Calu3 (cell line): ENCODE measurements at regions not wholly inside any gene's neighbourhood (a gene's known extent, or its start where the extent isn't known, plus 50 kb on each side); places are given as distances from the start of the nearest gene placed in this dataset.

Experiments used
- BruUV-seq: library from RNA; stranded (reverse); fragments of 400-500 nt; replicated peaks from 2 replicates; lab custom pipeline; 2021; lab: Mats Ljungman, UMichigan
- CTCF ChIA-PET: fragments of 300-600 bp; sonication (Branson Sonifier 250); formaldehyde crosslinking; loops from one replicate; lab custom pipeline; 2022; ENCODE audit warnings: antibody characterized with exemption; lab: Charles Lee
- DNase-seq: peaks from one replicate; pipeline ENCODE4 v3.0.0; 2022
- H3K27ac Mint-ChIP-seq: one replicate; pipeline ENCODE4 v1.8.0; 2022; ENCODE audit warnings: mixed read lengths; ENCODE audit not compliant: unreplicated experiment
- H3K27me3 Mint-ChIP-seq: one replicate; pipeline ENCODE4 v1.8.0; 2022; ENCODE audit warnings: mixed read lengths; ENCODE audit not compliant: unreplicated experiment
- H3K36me3 Mint-ChIP-seq: one replicate; pipeline ENCODE4 v1.8.0; 2022; ENCODE audit warnings: mild to moderate bottlenecking, moderate library complexity, mixed read lengths; ENCODE audit not compliant: insufficient read depth, unreplicated experiment
- H3K4me1 Mint-ChIP-seq: one replicate; pipeline ENCODE4 v1.8.0; 2022; ENCODE audit warnings: mild to moderate bottlenecking, low read depth, mixed read lengths; ENCODE audit not compliant: unreplicated experiment
- H3K4me3 Mint-ChIP-seq: one replicate; pipeline ENCODE4 v1.8.0; 2022; ENCODE audit warnings: mild to moderate bottlenecking, low read depth, moderate library complexity, mixed read lengths; ENCODE audit not compliant: unreplicated experiment
- H3K9me3 Mint-ChIP-seq: one replicate; pipeline ENCODE4 v1.8.0; 2022; ENCODE audit warnings: low read depth, mixed read lengths; ENCODE audit not compliant: unreplicated experiment
- intact Hi-C: fragments of 100-400 bp; cut with micrococcal nuclease; formaldehyde crosslinking; loops from one replicate; pipeline ENCODE4 v1.10.0; 2022; ENCODE audit not compliant: unreplicated experiment
- TF ChIP-seq, protein P1 (sequence below): fragments of 200-600 bp; IDR thresholded peaks from one replicate; pipeline ENCODE4 v1.8.0; 2022; ENCODE audit warnings: antibody characterized with exemption; ENCODE audit not compliant: unreplicated experiment

DNA sequence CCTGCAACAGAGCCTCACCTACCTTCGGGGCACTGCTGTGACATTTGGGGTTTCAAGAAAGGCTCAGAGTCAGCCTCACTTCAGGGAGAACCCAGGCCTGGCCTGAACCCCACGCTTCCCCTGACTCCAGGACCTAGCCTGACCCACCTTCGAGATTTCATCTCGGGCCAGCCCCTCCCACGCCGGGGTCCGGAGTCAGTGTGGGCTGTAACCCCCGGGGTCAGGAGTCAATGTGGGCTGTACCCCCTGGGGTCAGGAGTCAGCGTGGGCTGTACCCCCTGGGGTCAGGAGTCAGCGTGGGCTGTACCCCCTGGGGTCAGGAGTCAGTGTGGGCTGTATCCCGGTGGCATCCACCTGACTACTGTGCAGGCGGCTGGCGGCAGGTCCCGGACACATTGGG, 183.0 kb upstream of the RAB4A start:
- H3K4me1 Mint-ChIP-seq: peaks cover 6% of the 10 kb centered on the region
- H3K36me3 Mint-ChIP-seq: no peaks in the 10 kb centered on the region
- no peak overlapping the region for H3K27ac Mint-ChIP-seq
- no peak overlapping the region for H3K4me3 Mint-ChIP-seq
- H3K9me3 Mint-ChIP-seq: peaks cover 5% of the 10 kb centered on the region
- H3K27me3 Mint-ChIP-seq: no peaks in the 10 kb centered on the region
- TF ChIP-seq, protein P1, sequence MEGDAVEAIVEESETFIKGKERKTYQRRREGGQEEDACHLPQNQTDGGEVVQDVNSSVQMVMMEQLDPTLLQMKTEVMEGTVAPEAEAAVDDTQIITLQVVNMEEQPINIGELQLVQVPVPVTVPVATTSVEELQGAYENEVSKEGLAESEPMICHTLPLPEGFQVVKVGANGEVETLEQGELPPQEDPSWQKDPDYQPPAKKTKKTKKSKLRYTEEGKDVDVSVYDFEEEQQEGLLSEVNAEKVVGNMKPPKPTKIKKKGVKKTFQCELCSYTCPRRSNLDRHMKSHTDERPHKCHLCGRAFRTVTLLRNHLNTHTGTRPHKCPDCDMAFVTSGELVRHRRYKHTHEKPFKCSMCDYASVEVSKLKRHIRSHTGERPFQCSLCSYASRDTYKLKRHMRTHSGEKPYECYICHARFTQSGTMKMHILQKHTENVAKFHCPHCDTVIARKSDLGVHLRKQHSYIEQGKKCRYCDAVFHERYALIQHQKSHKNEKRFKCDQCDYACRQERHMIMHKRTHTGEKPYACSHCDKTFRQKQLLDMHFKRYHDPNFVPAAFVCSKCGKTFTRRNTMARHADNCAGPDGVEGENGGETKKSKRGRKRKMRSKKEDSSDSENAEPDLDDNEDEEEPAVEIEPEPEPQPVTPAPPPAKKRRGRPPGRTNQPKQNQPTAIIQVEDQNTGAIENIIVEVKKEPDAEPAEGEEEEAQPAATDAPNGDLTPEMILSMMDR: no peak
- no TSS peak for BruUV-seq
- no peak for DNase-seq
- intact Hi-C loops: no loop called here
- CTCF ChIA-PET: no interaction called here

DNA sequence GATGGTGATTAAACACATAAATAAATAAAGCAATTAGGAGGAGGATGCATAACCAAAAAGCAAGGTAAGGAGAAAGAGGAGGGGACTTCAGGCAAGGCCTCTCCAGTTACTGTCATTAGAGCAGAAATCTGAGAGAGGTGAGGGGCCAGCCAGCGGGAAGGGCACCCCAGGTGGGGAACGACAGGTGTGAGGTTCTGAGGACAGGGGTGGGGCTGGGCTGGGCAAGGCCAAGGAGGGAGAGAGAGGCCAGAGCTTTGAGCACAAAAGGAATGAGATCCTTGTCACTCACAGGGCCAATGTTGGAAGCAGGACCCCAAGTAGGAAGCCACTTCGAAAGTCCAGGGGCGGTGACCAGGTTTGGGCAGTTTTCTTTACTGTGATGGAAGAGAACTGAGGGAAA, 182.2 kb upstream of the RAB4A start:
- Mint-ChIP-seq H3K36me3 (peaks cover 5% of the 10 kb centered on the region), H3K27ac (no peak overlapping the region), H3K27me3 (no peaks in the 10 kb centered on the region), H3K9me3 (peaks cover 3% of the 10 kb centered on the region), H3K4me3 (no peak overlapping the region), H3K4me1 (peaks cover 14% of the 10 kb centered on the region)
- CTCF ChIA-PET: no interaction called here
- no peak for DNase-seq
- intact Hi-C loops: no loop called here
- TF ChIP-seq, protein P1: no peak
- BruUV-seq: no TSS peak

DNA sequence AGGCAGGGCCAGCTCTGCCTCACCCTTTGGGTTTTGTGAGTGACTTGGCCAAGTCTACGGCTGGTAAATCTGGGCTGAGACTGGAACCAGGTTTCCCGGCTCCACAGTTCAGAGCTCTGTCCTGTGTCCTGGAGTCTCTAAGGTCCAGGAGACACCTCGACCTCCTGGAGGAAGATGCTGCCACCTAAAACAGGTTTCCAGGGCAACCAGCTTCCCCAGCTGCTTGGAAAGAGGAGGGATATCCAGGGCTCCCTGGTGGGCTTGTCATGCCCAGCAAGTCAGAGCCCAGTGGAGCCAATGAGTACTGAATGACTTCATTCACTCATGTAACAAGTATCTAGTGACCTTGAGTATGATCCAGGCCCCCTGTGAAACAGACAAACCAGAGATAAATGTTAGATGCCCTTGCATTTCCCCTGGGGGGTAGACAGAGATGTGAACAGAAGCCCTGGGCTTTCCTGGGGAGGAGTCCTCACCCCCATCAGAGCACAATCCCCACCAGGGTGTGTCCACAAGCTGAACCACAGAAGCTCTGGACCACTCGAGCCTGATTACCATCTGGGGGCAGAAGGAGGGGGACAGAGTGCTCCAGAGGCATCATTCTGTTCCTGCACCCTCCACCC, 181.2 kb upstream of the RAB4A start:
- Mint-ChIP-seq H3K27ac (no peak overlapping the region), H3K4me1 (peaks cover 24% of the 10 kb centered on the region), H3K27me3 (no peaks in the 10 kb centered on the region), H3K9me3 (peaks cover under 1% of the 10 kb centered on the region), H3K36me3 (peaks cover 6% of the 10 kb centered on the region), H3K4me3 (no peak overlapping the region)
- TF ChIP-seq, protein P1: no peak
- intact Hi-C loops: no loop called here
- no peak for DNase-seq
- no TSS peak for BruUV-seq
- CTCF ChIA-PET: no interaction called here

DNA sequence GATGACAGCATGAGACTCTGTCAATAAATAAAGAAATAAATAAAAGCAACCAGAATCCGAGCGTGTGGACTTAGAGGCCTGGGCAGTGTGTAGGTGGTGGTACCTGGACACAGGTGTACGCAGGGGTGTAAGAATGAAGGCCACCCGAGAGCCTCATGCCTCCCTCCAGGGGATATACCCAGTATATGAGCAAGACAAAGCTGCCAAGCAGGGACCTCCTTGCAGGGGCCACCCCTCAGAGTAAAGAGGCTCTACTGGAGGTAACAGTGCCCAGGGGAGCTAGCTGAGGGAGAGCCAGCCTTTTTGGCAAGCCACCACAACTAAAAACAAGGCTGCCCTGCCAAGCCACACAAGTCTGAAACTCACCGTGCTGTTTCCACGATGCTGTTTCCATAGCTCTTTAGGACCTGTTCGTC, 179.2 kb upstream of the RAB4A start:
- no peaks in the 10 kb centered on the region for H3K27me3 Mint-ChIP-seq
- H3K4me3 Mint-ChIP-seq: no peak overlapping the region
- peaks cover 6% of the 10 kb centered on the region for H3K36me3 Mint-ChIP-seq
- H3K27ac Mint-ChIP-seq: no peak overlapping the region
- no peak for DNase-seq
- BruUV-seq: no TSS peak
- TF ChIP-seq, protein P1: no peak
- no peaks in the 10 kb centered on the region for H3K9me3 Mint-ChIP-seq
- intact Hi-C loops: no loop called here
- CTCF ChIA-PET: interaction anchor here (0.9 kb wide), 1 partner anchor 32 kb away, joined by 3 read pairs; no protein-coding TSS in a partner anchor
- peaks cover 28% of the 10 kb centered on the region for H3K4me1 Mint-ChIP-seq
